Lung (tissue), 11 donors: ENCODE measurements at regions not wholly inside any gene's neighbourhood (a gene's known extent, or its start where the extent isn't known, plus 50 kb on each side); places are given as distances from the start of the nearest gene placed in this dataset.

Experiments
- ATAC-seq: fragments of 200-7000 bp; cut with Tn5 transposase; one replicate; pipeline ENCODE4 v1.9.1; 2020; ENCODE audit warnings: moderate number of reproducible peaks; ENCODE audit not compliant: insufficient read depth, low FRiP score
- DNase-seq, 3 donors: peaks; one replicate each; pipeline ENCODE4 v3.0.0-alpha.2; 2013 to 2017
- H3K27ac ChIP-seq, 2 donors: one replicate each; pipeline ENCODE4 v1.5.1; 2013; ENCODE audit warnings: mild to moderate bottlenecking in 2 of 2, moderate library complexity in 2 of 2, control low read depth in 1 of 2, inconsistent platforms in 1 of 2, low read depth in 1 of 2, low read length in 1 of 2
- H3K27me3 ChIP-seq, 3 donors: one replicate each; pipeline ENCODE4 v1.5.1; 2013; ENCODE audit warnings: low read length in 2 of 3; ENCODE audit not compliant: control insufficient read depth in 3 of 3, insufficient read depth in 3 of 3
- H3K36me3 ChIP-seq, 4 donors: one replicate each; pipeline ENCODE4 v1.5.1; 2013; ENCODE audit warnings: low read length in 4 of 4, mild to moderate bottlenecking in 1 of 4, moderate library complexity in 1 of 4; ENCODE audit not compliant: control insufficient read depth in 4 of 4, insufficient read depth in 4 of 4
- H3K4me1 ChIP-seq, 5 donors: one replicate each; pipeline ENCODE4 v1.5.1; 2013; ENCODE audit warnings: low read length in 5 of 5, mild to moderate bottlenecking in 2 of 5, moderate library complexity in 1 of 5; ENCODE audit not compliant: control insufficient read depth in 5 of 5, insufficient read depth in 5 of 5
- H3K4me3 ChIP-seq: one replicate; pipeline ENCODE4 v1.5.1; 2013; ENCODE audit warnings: mild to moderate bottlenecking, control low read depth, moderate library complexity
- H3K9ac ChIP-seq, 2 donors: one replicate each; pipeline ENCODE4 v1.5.1; 2013; ENCODE audit warnings: low read length in 2 of 2, control low read depth in 1 of 2; ENCODE audit not compliant: insufficient read depth in 1 of 2
- H3K9me3 ChIP-seq, 4 donors: one replicate each; pipeline ENCODE4 v1.5.1; 2013; ENCODE audit warnings: low read length in 3 of 4, mild to moderate bottlenecking in 1 of 4, moderate library complexity in 1 of 4; ENCODE audit not compliant: control insufficient read depth in 4 of 4, insufficient read depth in 3 of 4
- WGBS, 2 donors: extraction: QIAGEN DNeasy Blood & Tissue Kit; methylation state at CpG; one replicate each; pipeline ENCODE4 v1.1.7; 2013; 5-methylcytosine and 5-hydroxymethylcytosine counted together
- TF ChIP-seq, protein P1 (sequence below): IDR thresholded peaks from 2 replicates; pipeline ENCODE4 v1.5.1; 2012; ENCODE audit warnings: mild to moderate bottlenecking; ENCODE audit errors: control extremely low read depth, extremely low read depth
- donor health status: control.
- donor health status: control.
- donor health status: Bipolar disorder and iron deficiency.
- donor health status: healthy.
- donor health status: DM: yes; HTN: yes; CAD: no.

DNA sequence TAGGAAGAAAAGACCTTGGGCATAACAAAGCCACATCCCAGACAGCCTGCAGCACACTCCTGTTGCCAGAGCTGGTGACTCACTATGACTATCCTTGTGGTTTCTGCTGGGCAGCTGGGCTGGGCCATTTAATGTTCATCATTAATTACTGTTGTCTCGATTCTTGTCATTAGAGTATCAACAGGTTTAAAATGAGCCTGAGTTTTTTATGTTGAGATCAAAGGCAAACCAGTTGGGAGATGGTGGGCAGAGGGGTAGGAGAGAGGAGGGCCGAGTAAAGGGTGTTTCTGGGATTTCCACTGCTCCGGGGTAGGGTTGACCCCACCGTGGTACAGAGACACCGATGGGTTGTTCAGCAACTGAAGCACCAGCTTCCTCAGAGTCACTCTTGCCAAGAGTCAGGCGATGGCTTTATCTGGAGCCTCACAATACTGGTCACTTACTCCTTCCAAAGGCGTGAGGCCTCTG, 128.7 kb upstream of the LYZL1 start:
- DNase-seq (no peak), ATAC-seq (no peak)
- Histone ChIP-seq H3K9ac (no peak overlapping the region), H3K4me1 (no peaks in the 10 kb centered on the region), H3K27me3 (no peaks in the 10 kb centered on the region), H3K27ac (no peak overlapping the region), H3K9me3 (no peaks in the 10 kb centered on the region), H3K36me3 (no peaks in the 10 kb centered on the region), H3K4me3 (no peak overlapping the region)
- WGBS, 2 donors, result 89 to 90% methylated on average over 7 of the region's 7 CpGs
- TF ChIP-seq, protein P1, sequence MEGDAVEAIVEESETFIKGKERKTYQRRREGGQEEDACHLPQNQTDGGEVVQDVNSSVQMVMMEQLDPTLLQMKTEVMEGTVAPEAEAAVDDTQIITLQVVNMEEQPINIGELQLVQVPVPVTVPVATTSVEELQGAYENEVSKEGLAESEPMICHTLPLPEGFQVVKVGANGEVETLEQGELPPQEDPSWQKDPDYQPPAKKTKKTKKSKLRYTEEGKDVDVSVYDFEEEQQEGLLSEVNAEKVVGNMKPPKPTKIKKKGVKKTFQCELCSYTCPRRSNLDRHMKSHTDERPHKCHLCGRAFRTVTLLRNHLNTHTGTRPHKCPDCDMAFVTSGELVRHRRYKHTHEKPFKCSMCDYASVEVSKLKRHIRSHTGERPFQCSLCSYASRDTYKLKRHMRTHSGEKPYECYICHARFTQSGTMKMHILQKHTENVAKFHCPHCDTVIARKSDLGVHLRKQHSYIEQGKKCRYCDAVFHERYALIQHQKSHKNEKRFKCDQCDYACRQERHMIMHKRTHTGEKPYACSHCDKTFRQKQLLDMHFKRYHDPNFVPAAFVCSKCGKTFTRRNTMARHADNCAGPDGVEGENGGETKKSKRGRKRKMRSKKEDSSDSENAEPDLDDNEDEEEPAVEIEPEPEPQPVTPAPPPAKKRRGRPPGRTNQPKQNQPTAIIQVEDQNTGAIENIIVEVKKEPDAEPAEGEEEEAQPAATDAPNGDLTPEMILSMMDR, result no peak

GRCh38 chr10:29163746-29164145, 125.1 kb upstream of the LYZL1 start:
- H3K4me1 ChIP-seq, result no peaks in the 10 kb centered on the region
- no peak overlapping the region for H3K27ac ChIP-seq
- no peak overlapping the region for H3K4me3 ChIP-seq
- 61 to 79% methylated on average over 2 of the region's 2 CpGs for WGBS, 2 donors
- DNase-seq (no peak), ATAC-seq (no peak)
- H3K27me3 ChIP-seq, result no peaks in the 10 kb centered on the region
- no peaks in the 10 kb centered on the region for H3K36me3 ChIP-seq
- H3K9me3 ChIP-seq, result peaks cover 0 to 6% (median 0%) of the 10 kb centered on the region in 4 donors
- TF ChIP-seq, protein P1, result no peak
- H3K9ac ChIP-seq, result no peak overlapping the region

DNA sequence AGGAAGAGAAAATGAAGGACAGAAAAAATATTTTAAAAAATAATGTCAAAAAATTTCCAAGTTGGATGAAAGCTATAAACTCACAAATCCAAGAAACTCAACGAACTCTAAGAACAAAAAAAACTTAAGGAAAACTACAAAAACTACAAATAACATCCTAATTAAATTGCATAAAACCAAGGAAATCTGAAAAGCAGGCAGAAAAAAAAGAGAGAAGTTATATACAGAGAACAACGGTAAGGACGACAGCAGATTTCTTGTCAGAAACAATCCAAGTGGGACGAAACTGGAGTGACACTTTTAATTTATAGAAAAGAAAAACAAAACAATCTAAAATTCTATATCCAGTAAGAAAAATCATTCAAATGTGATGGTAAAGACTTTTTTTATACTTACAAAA, 122.2 kb upstream of the LYZL1 start:
- peaks cover 0 to 14% (median 6%) of the 10 kb centered on the region in 4 donors for H3K9me3 ChIP-seq

More for the DNA sequence above, 122.2 kb upstream of the LYZL1 start:
- Histone ChIP-seq H3K27me3 (no peaks in the 10 kb centered on the region), H3K4me1 (no peaks in the 10 kb centered on the region), H3K27ac (no peak overlapping the region), H3K36me3 (no peaks in the 10 kb centered on the region), H3K9ac (no peak overlapping the region), H3K4me3 (no peak overlapping the region)
- no peak for ATAC-seq
- WGBS, 2 donors, result 86 to 88% methylated on average over 4 of the region's 4 CpGs
- no peak for DNase-seq
- TF ChIP-seq, protein P1, result no peak
